CD4-positive, alpha-beta T cell treated with Interleukin-4 for 4 hours (primary cell): ENCODE measurements at regions not wholly inside any gene's neighbourhood (a gene's known extent, or its start where the extent isn't known, plus 50 kb on each side); places are given as distances from the start of the nearest gene placed in this dataset.
A peak's percentile ranks its signal among the peaks of the same experiment; 100 is the strongest.

Experiments used
- DNase-seq: peaks from one replicate; pipeline ENCODE4 v3.0.0-alpha.2; 2020

GRCh38 chrX:39577985-39578869, 519.5 kb downstream of the BCOR start:
- DNase-seq = peak; percentile 7

- DNase-seq = no peak
Measured at GRCh38 chrX:39580043-39580442, 517.7 kb downstream of the BCOR start.

- no peak for DNase-seq
Measured at GRCh38 chrX:39581411-39581810, 516.3 kb downstream of the BCOR start.

- no peak for DNase-seq
Measured at GRCh38 chrX:39582091-39582490, 515.7 kb downstream of the BCOR start.

GRCh38 chrX:39582976-39583375, 514.8 kb downstream of the BCOR start:
- DNase-seq = no peak

- no peak for DNase-seq
Measured at GRCh38 chrX:39585808-39586207, 511.9 kb downstream of the BCOR start.

GRCh38 chrX:39586359-39586758, 511.4 kb downstream of the BCOR start:
- DNase-seq = no peak

- no peak for DNase-seq
Measured at GRCh38 chrX:39591099-39591498, 506.7 kb downstream of the BCOR start.

GRCh38 chrX:39592776-39593175, 505.0 kb downstream of the BCOR start:
- no peak for DNase-seq

- DNase-seq = no peak
Measured at GRCh38 chrX:39595977-39596376, 501.8 kb downstream of the BCOR start.

GRCh38 chrX:39596437-39596836, 501.3 kb downstream of the BCOR start:
- DNase-seq = no peak

- no peak for DNase-seq
Measured at GRCh38 chrX:39599339-39599738, 498.4 kb downstream of the BCOR start.

GRCh38 chrX:39600222-39600621, 497.5 kb downstream of the BCOR start:
- DNase-seq = no peak

- DNase-seq = no peak
Measured at GRCh38 chrX:39601231-39602177, 496.3 kb downstream of the BCOR start.

GRCh38 chrX:39602195-39602594, 495.6 kb downstream of the BCOR start:
- DNase-seq = no peak

GRCh38 chrX:39603230-39603629, 494.5 kb downstream of the BCOR start:
- no peak for DNase-seq

GRCh38 chrX:39605183-39605582, 492.6 kb downstream of the BCOR start:
- DNase-seq = no peak

GRCh38 chrX:39605866-39606265, 491.9 kb downstream of the BCOR start:
- no peak for DNase-seq

- no peak for DNase-seq
Measured at GRCh38 chrX:39609941-39610340, 487.8 kb downstream of the BCOR start.

GRCh38 chrX:39611468-39611867, 486.3 kb downstream of the BCOR start:
- no peak for DNase-seq

- DNase-seq = no peak
Measured at GRCh38 chrX:39613482-39613995, 484.2 kb downstream of the BCOR start.

GRCh38 chrX:39613997-39614679, 483.6 kb downstream of the BCOR start:
- DNase-seq = peak; percentile 8

- DNase-seq = no peak
Measured at GRCh38 chrX:39614680-39614998, 483.1 kb downstream of the BCOR start.
